ENCODE measurements at regions not wholly inside any gene's neighbourhood (a gene's known extent, or its start where the extent isn't known, plus 50 kb on each side); places are given as distances from the start of the nearest gene placed in this dataset.
"Not testable (repeated sequence)": the region's sequence is repeated elsewhere in the genome, so short reads cannot be mapped to it uniquely, and the experiment has no call there.

GRCh38 chr4:3874028-3874415 is 107.8 kb downstream of the ADRA2C start:
- H3K4me3 ChIP-seq (ENCODE audit: low read depth, low read length): no peak overlapping the region
- no peak for TF ChIP-seq CTCF (conservative IDR thresholded peaks at IDR 0.05; ENCODE audit: low read depth, low read length)
- DNase-seq (ENCODE audit: low read depth): no peak

- no peak for TF ChIP-seq CTCF (conservative IDR thresholded peaks at IDR 0.05; ENCODE audit: low read depth, low read length)
- H3K4me3 ChIP-seq (ENCODE audit: low read depth, low read length): no peak overlapping the region
- DNase-seq (ENCODE audit: low read depth): no peak
Measured at GRCh38 chr4:3874525-3875110, 108.4 kb downstream of the ADRA2C start.

GRCh38 chr4:3875466-3875865 is 109.3 kb downstream of the ADRA2C start:
- H3K4me3 ChIP-seq (ENCODE audit: low read depth, low read length): no peak overlapping the region
- TF ChIP-seq CTCF (conservative IDR thresholded peaks at IDR 0.05; ENCODE audit: low read depth, low read length): no peak
- no peak for DNase-seq (ENCODE audit: low read depth)

GRCh38 chr4:3876057-3876845 is 110.1 kb downstream of the ADRA2C start:
- not testable (repeated sequence) for DNase-seq (ENCODE audit: low read depth); H3K4me3 ChIP-seq (ENCODE audit: low read depth, low read length)

- TF ChIP-seq CTCF (conservative IDR thresholded peaks at IDR 0.05; ENCODE audit: low read depth, low read length): no peak
- no peak for DNase-seq (ENCODE audit: low read depth)
Measured at GRCh38 chr4:3877236-3877635, 111.1 kb downstream of the ADRA2C start.

GRCh38 chr4:3877868-3878267 is 111.7 kb downstream of the ADRA2C start:
- H3K4me3 ChIP-seq (ENCODE audit: low read depth, low read length): no peak overlapping the region
- no peak for TF ChIP-seq CTCF (conservative IDR thresholded peaks at IDR 0.05; ENCODE audit: low read depth, low read length)
- DNase-seq (ENCODE audit: low read depth): no peak

More at GRCh38 chr4:3877236-3877635, 111.1 kb downstream of the ADRA2C start:
- no peak overlapping the region for H3K4me3 ChIP-seq (ENCODE audit: low read depth, low read length)

- TF ChIP-seq CTCF (conservative IDR thresholded peaks at IDR 0.05; ENCODE audit: low read depth, low read length): no peak
- DNase-seq (ENCODE audit: low read depth): no peak
Measured at GRCh38 chr4:3878678-3879077, 112.5 kb downstream of the ADRA2C start.

More at GRCh38 chr4:3878678-3879077, 112.5 kb downstream of the ADRA2C start:
- no peak overlapping the region for H3K4me3 ChIP-seq (ENCODE audit: low read depth, low read length)
